Mononuclear cell (primary cell): ENCODE measurements at regions not wholly inside any gene's neighbourhood (a gene's known extent, or its start where the extent isn't known, plus 50 kb on each side); places are given as distances from the start of the nearest gene placed in this dataset.
"Not testable (repeated sequence)": the region's sequence is repeated elsewhere in the genome, so short reads cannot be mapped to it uniquely, and the experiment has no call there.

ENCODE experiments used
- H3K27me3 ChIP-seq: 2 replicates; pipeline ENCODE4 v1.6.0; 2011; ENCODE audit warnings: low read length, control low read depth; ENCODE audit not compliant: insufficient read depth
- H3K4me1 ChIP-seq: 2 replicates; pipeline ENCODE4 v1.5.1; 2011; ENCODE audit warnings: mild to moderate bottlenecking, low read length, control low read depth; ENCODE audit not compliant: insufficient read depth
- H3K4me3 ChIP-seq: 2 replicates; pipeline ENCODE4 v1.5.1; 2011; ENCODE audit warnings: mild to moderate bottlenecking, low read length, moderate library complexity
- H3K9me3 ChIP-seq: 2 replicates; pipeline ENCODE4 v1.5.1; 2011; ENCODE audit warnings: low read depth, mild to moderate bottlenecking, control low read depth, low read length

- H3K9me3 ChIP-seq: no peaks in the 10 kb centered on the region
- no peak overlapping the region for H3K4me3 ChIP-seq
- peaks cover 2% of the 10 kb centered on the region for H3K4me1 ChIP-seq
- H3K27me3 ChIP-seq: no peaks in the 10 kb centered on the region
Measured at GRCh38 chr5:81826128-81826527, 75.2 kb upstream of the SSBP2 start.

- no peak overlapping the region for H3K4me3 ChIP-seq
- H3K27me3 ChIP-seq: no peaks in the 10 kb centered on the region
- peaks cover 9% of the 10 kb centered on the region for H3K4me1 ChIP-seq
- no peaks in the 10 kb centered on the region for H3K9me3 ChIP-seq
Measured at GRCh38 chr5:81825237-81825636, 74.3 kb upstream of the SSBP2 start.

DNA sequence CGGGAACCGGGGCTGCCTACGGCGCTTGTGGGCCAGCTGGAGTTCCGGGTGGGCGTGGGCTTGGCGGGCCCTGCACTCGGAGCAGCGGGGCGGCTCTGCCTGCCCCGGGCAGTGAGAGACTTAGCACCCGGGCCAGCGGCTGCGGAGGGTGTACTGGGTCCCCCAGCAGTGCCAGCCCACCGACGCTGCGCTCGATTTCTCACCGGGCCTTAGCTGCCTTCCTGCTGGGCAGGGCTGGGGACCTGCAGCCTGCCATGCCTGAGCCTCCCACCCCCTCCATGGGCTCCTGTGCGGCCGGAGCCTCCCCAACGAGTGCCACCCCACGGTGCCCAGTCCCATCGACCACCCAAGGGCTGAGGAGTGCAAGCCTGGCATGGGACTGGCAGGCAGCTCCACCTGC is 72.8 kb upstream of the SSBP2 start:
- H3K4me3 ChIP-seq, H3K27me3 ChIP-seq, H3K9me3 ChIP-seq: not testable (repeated sequence)
- H3K4me1 ChIP-seq: peaks cover 23% of the 10 kb centered on the region

DNA sequence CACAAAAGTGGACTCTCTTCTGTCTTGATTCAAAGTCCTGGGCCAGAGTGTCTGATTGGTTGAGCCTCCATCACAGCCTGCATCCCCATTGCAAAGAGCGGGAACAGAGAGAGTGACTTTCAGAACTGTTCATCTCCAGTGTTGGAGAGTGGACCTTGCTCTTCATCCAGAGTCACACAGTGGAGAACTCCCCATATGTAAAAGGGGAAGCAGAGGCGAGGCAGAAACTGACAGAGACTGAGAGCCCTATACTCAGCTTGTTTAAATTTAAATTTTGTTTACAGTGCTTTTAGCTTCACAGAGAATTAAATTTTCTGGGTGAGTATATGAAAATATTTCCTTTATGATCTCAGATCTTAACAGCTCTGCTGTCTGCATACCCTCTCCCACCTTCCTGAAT is 70.0 kb upstream of the SSBP2 start:
- Histone ChIP-seq H3K4me3 (no peak overlapping the region), H3K4me1 (peaks cover 41% of the 10 kb centered on the region), H3K27me3 (no peaks in the 10 kb centered on the region), H3K9me3 (no peaks in the 10 kb centered on the region)

GRCh38 chr5:81820318-81820636 is 69.4 kb upstream of the SSBP2 start:
- no peaks in the 10 kb centered on the region for H3K27me3 ChIP-seq
- no peak overlapping the region for H3K4me3 ChIP-seq
- peaks cover 41% of the 10 kb centered on the region for H3K4me1 ChIP-seq
- H3K9me3 ChIP-seq: no peaks in the 10 kb centered on the region

DNA sequence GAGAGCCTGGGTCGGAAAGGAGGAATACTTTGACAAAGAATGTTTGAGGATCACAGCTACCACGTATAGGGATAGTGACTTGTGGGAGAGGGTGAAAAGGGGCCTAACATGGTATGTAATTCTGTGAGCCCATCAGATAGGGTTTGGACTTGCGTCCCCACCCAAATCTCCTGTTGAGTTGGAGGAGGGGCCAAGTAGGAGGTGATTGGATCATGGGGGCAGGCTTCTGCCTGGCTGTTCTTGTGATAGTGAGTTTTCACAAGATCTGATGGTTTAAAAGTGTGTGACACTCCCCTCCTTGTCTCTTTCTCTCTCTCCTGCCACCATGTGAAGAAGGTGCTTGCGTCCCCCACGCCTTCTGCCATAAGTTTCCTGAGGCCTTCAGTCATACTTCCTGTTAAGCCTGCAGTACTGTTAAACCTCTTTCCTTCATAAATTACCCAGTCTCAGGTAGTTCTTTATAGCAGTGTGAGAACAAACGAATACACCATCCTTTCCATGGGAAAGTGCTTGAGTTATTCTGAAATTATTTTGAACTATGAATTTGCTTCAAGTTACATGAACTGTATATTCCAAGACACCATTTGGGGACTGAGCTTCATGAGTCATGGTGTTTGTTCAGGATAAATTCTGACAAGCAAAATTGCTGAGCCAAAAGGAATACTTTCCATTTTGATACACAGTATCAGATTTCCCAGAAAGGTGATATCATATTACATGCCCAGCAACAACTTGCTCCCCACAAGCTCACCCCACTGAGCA is 68.8 kb upstream of the SSBP2 start:
- no peaks in the 10 kb centered on the region for H3K27me3 ChIP-seq
- no peaks in the 10 kb centered on the region for H3K9me3 ChIP-seq
- H3K4me1 ChIP-seq: peaks cover 41% of the 10 kb centered on the region
- no peak overlapping the region for H3K4me3 ChIP-seq

GRCh38 chr5:81817980-81818379 is 67.1 kb upstream of the SSBP2 start:
- Histone ChIP-seq H3K27me3 (no peaks in the 10 kb centered on the region), H3K4me3 (no peak overlapping the region), H3K9me3 (no peaks in the 10 kb centered on the region), H3K4me1 (peaks cover 41% of the 10 kb centered on the region)

- Histone ChIP-seq H3K9me3 (no peaks in the 10 kb centered on the region), H3K4me1 (peaks cover 41% of the 10 kb centered on the region), H3K4me3 (no peak overlapping the region), H3K27me3 (no peaks in the 10 kb centered on the region)
Measured at GRCh38 chr5:81817086-81817485, 66.2 kb upstream of the SSBP2 start.

DNA sequence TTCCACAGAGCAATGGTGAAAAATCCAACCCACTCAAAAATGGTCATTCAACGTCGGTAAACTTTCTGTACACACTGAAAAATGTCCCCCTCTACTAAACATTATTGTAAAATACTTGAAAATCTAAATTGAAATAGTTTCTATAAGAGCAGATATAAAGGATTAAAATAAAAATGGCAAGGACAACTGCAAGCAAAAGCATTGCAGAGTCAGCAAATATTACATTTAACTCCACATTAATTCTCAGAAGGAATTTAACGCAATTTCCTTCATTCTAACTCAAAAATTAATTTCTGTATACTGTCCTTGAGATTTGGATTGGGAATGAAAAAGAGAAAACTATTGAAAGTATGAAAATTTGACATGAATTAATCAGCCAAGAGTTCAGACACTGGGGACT is 64.4 kb upstream of the SSBP2 start:
- H3K4me1 ChIP-seq: peaks cover 32% of the 10 kb centered on the region
- no peak overlapping the region for H3K4me3 ChIP-seq
- H3K9me3 ChIP-seq: no peaks in the 10 kb centered on the region
- H3K27me3 ChIP-seq: no peaks in the 10 kb centered on the region

- H3K4me1 ChIP-seq: no peaks in the 10 kb centered on the region
- peaks cover 12% of the 10 kb centered on the region for H3K9me3 ChIP-seq
- H3K27me3 ChIP-seq: no peaks in the 10 kb centered on the region
- no peak overlapping the region for H3K4me3 ChIP-seq
Measured at GRCh38 chr5:81808106-81808505, 57.2 kb upstream of the SSBP2 start.

GRCh38 chr5:81805086-81805485 is 54.2 kb upstream of the SSBP2 start:
- H3K4me3 ChIP-seq: no peak overlapping the region
- H3K9me3 ChIP-seq: peaks cover 12% of the 10 kb centered on the region
- no peaks in the 10 kb centered on the region for H3K4me1 ChIP-seq
- no peaks in the 10 kb centered on the region for H3K27me3 ChIP-seq

- H3K9me3 ChIP-seq: peaks cover 12% of the 10 kb centered on the region
- H3K4me1 ChIP-seq: no peaks in the 10 kb centered on the region
- H3K27me3 ChIP-seq: no peaks in the 10 kb centered on the region
- H3K4me3 ChIP-seq: no peak overlapping the region
Measured at GRCh38 chr5:81803812-81804211, 52.9 kb upstream of the SSBP2 start.

DNA sequence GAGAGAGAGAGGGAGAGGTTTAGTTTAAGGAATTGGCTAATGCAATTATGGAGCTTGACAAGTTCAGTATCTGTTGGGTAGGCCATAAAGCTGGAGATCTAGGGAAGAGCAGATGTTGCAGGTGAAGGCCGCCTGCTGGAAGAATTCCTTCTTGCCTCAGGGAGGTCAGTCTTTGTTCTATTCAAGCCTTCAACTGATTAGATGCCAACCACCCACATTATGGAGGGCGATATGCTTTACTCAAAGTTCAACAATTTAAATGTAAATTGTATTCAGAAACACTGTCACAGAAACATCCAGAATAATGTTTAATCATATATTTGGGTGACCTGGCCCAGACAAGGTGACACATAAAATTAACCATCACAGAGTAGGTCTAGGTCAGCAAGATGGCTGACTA is 51.7 kb upstream of the SSBP2 start:
- Histone ChIP-seq H3K27me3 (no peaks in the 10 kb centered on the region), H3K9me3 (peaks cover 12% of the 10 kb centered on the region), H3K4me3 (no peak overlapping the region), H3K4me1 (no peaks in the 10 kb centered on the region)

DNA sequence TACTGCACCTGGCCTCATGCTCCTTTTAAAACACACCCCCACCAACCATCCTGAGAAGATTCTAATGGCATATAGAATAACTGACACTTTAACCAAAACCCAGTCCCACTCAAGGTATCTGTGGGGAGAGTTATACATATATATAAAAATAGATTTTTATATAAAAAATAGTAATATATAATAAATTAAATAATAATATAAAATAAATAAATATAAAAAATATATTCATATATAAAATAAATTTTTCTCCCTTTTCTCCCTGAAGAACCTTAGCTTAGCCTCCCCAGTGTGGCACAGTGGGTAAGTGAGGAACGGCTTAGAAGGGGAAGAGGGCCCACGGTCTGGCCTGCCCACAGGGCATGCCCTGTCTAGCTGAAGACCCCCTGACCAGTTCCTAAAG is 51.1 kb upstream of the SSBP2 start:
- peaks cover 9% of the 10 kb centered on the region for H3K9me3 ChIP-seq
- H3K4me3 ChIP-seq: no peak overlapping the region
- H3K27me3 ChIP-seq: no peaks in the 10 kb centered on the region
- H3K4me1 ChIP-seq: no peaks in the 10 kb centered on the region

GRCh38 chr5:81800797-81801196 is 49.9 kb upstream of the SSBP2 start:
- no peak overlapping the region for H3K4me3 ChIP-seq
- no peaks in the 10 kb centered on the region for H3K4me1 ChIP-seq
- no peaks in the 10 kb centered on the region for H3K9me3 ChIP-seq
- H3K27me3 ChIP-seq: no peaks in the 10 kb centered on the region
